Mesothelial cell of epicardium (in vitro differentiated cells): ENCODE measurements at regions not wholly inside any gene's neighbourhood (a gene's known extent, or its start where the extent isn't known, plus 50 kb on each side); places are given as distances from the start of the nearest gene placed in this dataset.

Experiments
- DNase-seq, 2 experiments: peaks; one replicate each; pipeline ENCODE4 v3.0.0; 2021; ENCODE audit warnings: low spot score in 2 of 2; ENCODE audit not compliant: unreplicated experiment in 2 of 2
- H3K27ac Mint-ChIP-seq: 2 replicates; pipeline ENCODE4 v1.8.0; 2021; ENCODE audit warnings: mixed read lengths
- H3K27me3 Mint-ChIP-seq: 2 replicates; pipeline ENCODE4 v1.8.0; 2021; ENCODE audit warnings: low read depth, mixed read lengths
- H3K36me3 Mint-ChIP-seq: 2 replicates; pipeline ENCODE4 v1.8.0; 2021; ENCODE audit warnings: mixed read lengths
- H3K4me1 Mint-ChIP-seq: 2 replicates; pipeline ENCODE4 v1.8.0; 2021; ENCODE audit warnings: mixed read lengths
- H3K4me3 Mint-ChIP-seq: 2 replicates; pipeline ENCODE4 v1.8.0; 2021; ENCODE audit warnings: mild to moderate bottlenecking, moderate library complexity, mixed read lengths
- H3K9me3 Mint-ChIP-seq: 2 replicates; pipeline ENCODE4 v1.8.0; 2021; ENCODE audit warnings: mixed read lengths
- CTCF ChIP-seq: fragments of 200-600 bp; sonication (generic); IDR thresholded peaks from one replicate; pipeline ENCODE4 v1.5.0; 2021; ENCODE audit warnings: antibody characterized with exemption; ENCODE audit not compliant: unreplicated experiment

- no peak overlapping the region for H3K27ac Mint-ChIP-seq
- H3K4me3 Mint-ChIP-seq, result no peak overlapping the region
- no peaks in the 10 kb centered on the region for H3K27me3 Mint-ChIP-seq
- TF ChIP-seq CTCF, result no peak
- no peak for DNase-seq
- H3K9me3 Mint-ChIP-seq, result peaks cover 36% of the 10 kb centered on the region
- H3K4me1 Mint-ChIP-seq, result peaks cover 12% of the 10 kb centered on the region
- peaks cover 7% of the 10 kb centered on the region for H3K36me3 Mint-ChIP-seq
Observed at GRCh38 chr2:128921751-128922150, 603.1 kb upstream of the HS6ST1 start.

DNA sequence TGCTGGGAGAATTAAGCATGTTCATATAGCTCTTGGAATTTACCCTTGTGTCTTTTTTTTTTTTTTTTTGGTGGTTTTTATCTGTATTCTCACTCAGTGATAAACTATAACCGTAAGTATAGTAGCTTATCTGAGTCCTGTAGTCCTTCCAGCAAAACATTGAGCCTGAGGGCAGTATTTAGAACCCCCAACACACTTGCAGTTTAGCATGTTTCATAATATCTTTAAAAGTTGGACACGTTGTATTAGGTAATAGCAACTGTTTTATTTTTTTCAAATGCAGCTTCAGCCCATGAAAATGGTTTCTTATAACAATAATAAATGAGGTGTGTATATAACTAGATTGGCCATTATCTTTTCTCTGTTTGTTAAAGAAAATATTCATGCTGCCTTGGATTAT lies 603.5 kb upstream of the HS6ST1 start:
- Mint-ChIP-seq H3K4me3 (no peak overlapping the region), H3K27me3 (no peaks in the 10 kb centered on the region), H3K27ac (no peak overlapping the region), H3K36me3 (peaks cover 7% of the 10 kb centered on the region), H3K9me3 (peaks cover 36% of the 10 kb centered on the region), H3K4me1 (peaks cover 12% of the 10 kb centered on the region)
- DNase-seq, result no peak
- no peak for TF ChIP-seq CTCF

GRCh38 chr2:128925631-128926030 lies 607.0 kb upstream of the HS6ST1 start:
- H3K36me3 Mint-ChIP-seq, result peaks cover 3% of the 10 kb centered on the region
- TF ChIP-seq CTCF, result no peak
- no peak for DNase-seq
- no peak overlapping the region for H3K4me3 Mint-ChIP-seq
- H3K27me3 Mint-ChIP-seq, result no peaks in the 10 kb centered on the region
- H3K27ac Mint-ChIP-seq, result no peak overlapping the region
- H3K4me1 Mint-ChIP-seq, result peaks cover 12% of the 10 kb centered on the region
- H3K9me3 Mint-ChIP-seq, result peaks cover 34% of the 10 kb centered on the region

- Mint-ChIP-seq H3K27ac (no peak overlapping the region), H3K4me1 (no peaks in the 10 kb centered on the region), H3K4me3 (no peak overlapping the region), H3K9me3 (peaks cover 38% of the 10 kb centered on the region), H3K27me3 (no peaks in the 10 kb centered on the region), H3K36me3 (peaks cover 3% of the 10 kb centered on the region)
- DNase-seq, result no peak
- TF ChIP-seq CTCF, result no peak
Observed at GRCh38 chr2:128930101-128930500, 611.4 kb upstream of the HS6ST1 start.

DNA sequence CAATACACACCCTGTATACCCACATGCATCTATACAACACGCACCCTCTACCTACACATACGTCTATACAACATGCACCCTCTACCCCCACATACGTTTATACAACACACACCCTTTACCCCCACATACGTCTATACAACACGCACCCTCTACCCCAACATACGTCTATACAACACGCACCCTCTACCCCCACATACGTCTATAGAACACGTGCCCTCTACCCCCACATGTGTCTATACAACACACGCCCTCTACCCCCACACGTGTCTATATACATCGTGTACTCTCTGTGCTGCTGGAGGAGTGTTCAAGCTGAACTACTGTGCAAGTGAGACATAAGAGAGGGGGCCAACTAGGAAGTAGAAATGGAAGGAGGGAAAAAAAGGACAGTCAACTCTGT lies 621.7 kb upstream of the HS6ST1 start:
- Mint-ChIP-seq H3K4me1 (peaks cover 9% of the 10 kb centered on the region), H3K36me3 (no peaks in the 10 kb centered on the region), H3K9me3 (peaks cover 13% of the 10 kb centered on the region), H3K27me3 (no peaks in the 10 kb centered on the region), H3K4me3 (no peak overlapping the region), H3K27ac (no peak overlapping the region)
- TF ChIP-seq CTCF, result no peak
- no peak for DNase-seq

GRCh38 chr2:128941751-128942150 lies 623.1 kb upstream of the HS6ST1 start:
- Mint-ChIP-seq H3K27me3 (no peaks in the 10 kb centered on the region), H3K36me3 (no peaks in the 10 kb centered on the region), H3K4me1 (peaks cover 9% of the 10 kb centered on the region), H3K9me3 (peaks cover 14% of the 10 kb centered on the region), H3K4me3 (no peak overlapping the region), H3K27ac (peak overlapping the region; percentile 29)
- DNase-seq, result no peak
- no peak for TF ChIP-seq CTCF
